HPDE6-E6E7 (cell line): ENCODE measurements at regions not wholly inside any gene's neighbourhood (a gene's known extent, or its start where the extent isn't known, plus 50 kb on each side); places are given as distances from the start of the nearest gene placed in this dataset.
"Not testable (repeated sequence)": the region's sequence is repeated elsewhere in the genome, so short reads cannot be mapped to it uniquely, and the experiment has no call there.

Experiments
- DNase-seq: peaks from one replicate; pipeline ENCODE4 v3.0.0; 2011; ENCODE audit warnings: missing footprints; ENCODE audit errors: extremely low spot score

DNA sequence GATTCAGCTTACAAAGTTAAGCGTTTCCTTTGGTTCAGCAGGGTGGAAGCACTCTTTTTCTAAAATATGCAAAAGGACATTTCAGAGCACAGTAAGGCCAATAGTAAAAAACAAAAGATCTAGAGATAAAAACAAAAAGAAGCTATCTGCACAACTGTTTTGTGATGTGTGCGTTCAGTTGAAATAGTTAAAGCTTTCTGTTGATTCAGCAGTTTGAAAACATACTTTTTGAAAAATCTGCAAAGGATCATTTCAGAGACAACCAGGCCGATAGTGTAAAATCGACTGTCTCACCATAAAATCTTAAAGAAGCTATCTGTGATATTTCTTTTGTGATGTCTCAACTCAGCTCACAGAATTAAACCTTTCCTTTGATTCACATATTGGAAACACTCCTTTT lies 300.0 kb upstream of the ALG10B start:
- DNase-seq = no peak

DNA sequence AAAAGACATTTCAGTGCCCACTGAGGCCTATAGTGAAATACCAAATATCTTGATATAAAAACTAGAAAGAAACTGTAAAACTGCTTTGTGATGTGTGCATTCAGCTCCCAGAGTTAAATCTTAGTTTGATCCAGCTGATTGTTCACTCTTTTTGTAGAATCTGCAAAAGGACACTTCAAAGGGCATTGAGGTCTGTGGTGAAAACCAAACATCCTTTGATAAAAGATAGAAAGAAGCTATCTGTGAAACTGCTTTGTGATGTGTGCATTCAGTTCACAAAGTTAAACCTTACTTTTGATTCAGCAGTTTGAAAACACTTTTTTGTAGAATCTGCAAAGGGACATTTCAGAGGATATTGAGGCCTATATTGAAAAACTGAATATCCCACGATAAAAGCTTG lies 290.7 kb upstream of the ALG10B start:
- no peak for DNase-seq

DNA sequence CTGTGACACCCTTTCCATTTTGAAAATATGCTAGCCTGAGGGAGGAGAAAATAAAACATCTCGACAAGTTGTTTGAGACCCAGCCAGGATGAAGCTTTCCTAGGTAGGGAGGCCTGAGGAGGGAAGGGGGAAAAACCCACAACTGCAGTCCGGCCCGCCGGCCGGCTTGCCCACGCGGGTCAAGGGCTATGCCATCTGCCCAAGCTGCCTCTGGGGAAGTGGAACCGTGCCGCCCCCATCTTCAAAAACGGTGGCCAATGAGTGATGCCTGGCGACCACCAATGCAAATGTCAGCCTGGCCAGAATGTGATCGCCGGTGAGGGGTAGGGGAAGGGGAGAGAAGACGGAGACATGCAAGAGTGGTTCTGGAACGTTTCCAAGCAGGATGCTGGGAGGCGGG lies 263.5 kb upstream of the ALG10B start:
- no peak for DNase-seq

DNA sequence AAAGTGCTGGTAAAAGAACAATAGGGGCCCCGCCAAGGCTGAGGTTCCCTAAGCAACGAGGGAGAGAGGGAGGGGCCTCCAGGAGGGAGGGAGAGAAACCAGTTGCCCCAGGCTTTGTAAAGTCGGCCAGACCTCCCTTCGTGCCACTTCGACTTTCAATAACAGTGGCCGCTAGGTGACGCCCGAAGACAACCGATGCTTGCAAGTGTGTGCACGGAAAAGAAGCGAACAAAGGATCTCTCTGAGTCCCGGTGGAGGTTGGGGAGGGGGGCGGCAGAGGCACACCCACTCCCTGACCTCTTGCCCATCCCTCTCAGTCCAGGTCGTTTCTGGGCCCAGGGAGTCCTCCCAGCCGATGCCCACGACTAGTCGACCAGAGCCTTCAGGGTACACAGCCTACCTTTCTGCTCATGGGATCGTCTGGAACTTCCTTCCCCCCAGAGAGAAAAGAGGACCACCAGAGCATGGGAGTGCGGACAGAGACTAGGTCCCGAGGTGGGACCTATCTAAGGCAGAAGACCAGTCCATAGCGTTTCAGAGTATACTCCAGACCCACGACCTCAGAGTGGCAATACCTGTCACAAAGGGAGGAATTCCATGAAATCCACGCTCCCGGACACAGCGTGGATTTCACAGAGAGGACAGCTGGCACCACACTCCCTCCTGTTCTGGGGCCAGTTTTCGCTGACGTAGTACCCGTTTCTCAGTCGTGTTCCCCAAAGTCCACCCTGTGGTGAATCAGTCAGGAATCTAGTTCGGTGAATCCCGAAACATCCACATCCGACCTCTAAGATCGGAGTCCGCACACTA lies 262.7 kb upstream of the ALG10B start:
- peak; percentile 41 for DNase-seq

- peak; percentile 78 for DNase-seq
Observed at GRCh38 chr12:38056701-38057689, 259.6 kb upstream of the ALG10B start.

DNA sequence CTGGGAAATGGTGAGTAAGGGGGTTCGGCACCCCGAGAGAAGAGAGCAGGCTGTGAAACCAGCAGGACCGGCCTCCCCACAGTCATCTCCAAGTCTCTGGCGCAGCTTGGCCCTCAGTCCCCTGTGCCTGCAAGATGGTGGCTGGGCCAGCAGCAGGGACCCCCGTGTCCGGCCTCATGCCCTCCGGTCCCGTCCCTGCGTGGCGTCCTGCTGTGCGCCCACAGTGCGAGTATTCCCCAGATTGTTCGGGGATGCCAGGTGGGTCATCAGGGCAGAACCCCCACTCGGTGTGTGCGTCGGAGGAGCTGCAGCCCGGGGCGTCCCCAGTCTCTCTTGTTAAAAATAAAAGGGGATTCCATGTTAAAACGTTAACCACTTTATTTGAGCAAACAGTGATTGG lies 216.9 kb upstream of the ALG10B start:
- no peak for DNase-seq

GRCh38 chr12:38101753-38102152 lies 214.8 kb upstream of the ALG10B start:
- DNase-seq = no peak

- no peak for DNase-seq
Observed at GRCh38 chr12:38102197-38102596, 214.4 kb upstream of the ALG10B start.

- peak; percentile 36 for DNase-seq
Observed at GRCh38 chr12:38110026-38110699, 206.4 kb upstream of the ALG10B start.

DNA sequence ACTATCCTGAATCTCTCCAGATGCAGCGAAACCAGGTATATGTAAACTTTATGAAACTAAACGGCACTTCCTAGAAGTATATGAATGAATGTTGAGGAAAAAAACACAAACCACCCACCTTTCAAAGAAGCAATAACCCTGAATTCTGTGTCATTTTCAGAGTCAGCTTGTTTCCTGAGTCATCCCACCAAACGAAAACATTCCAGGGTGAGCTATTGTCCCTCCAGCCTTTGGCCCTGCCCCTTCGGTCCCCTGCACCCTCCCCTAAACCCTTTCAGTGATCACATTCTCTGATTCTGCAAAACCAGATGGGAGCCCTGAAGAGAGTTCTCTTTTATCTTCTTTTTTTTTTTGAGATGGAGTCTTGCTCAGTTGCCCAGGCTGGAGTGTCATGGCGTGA lies 202.6 kb upstream of the ALG10B start:
- DNase-seq = no peak

DNA sequence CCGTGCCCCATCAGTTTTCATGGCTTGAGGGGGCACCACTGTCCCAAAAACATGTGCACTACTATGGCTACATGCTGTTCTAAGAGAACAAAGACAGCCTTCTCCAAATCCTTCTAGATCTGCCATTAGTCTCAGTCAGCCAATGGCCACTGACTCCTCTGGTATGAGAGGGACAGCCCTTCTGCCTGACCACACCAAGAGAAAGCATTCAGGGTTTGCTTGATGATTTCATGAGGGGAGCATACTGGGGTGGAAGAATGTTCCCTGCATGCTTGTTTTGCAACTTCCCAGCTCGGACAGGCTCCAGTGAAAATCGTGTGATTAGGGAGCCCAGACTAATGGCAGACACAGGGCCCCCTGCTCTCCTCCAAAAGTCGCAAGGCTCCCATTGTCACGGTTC lies 199.6 kb upstream of the ALG10B start:
- DNase-seq = no peak

DNA sequence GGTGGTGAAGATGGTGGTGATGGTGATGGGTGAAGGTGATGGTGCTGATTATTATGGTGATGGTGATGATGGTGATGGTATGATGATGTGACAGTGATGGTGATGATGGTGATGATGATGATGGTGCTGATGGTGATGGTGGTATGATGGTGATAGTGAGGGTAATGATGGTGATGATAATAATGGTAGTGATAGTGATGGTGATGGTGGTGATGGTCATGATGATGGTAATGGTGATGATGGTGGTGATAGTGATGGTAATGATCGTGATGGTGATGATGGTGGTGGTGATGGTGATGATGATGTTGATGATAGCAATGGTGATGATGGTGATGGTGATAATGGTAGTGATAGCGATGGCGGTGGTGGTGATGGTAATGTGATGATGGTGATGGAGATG lies 197.9 kb upstream of the ALG10B start:
- no peak for DNase-seq

DNA sequence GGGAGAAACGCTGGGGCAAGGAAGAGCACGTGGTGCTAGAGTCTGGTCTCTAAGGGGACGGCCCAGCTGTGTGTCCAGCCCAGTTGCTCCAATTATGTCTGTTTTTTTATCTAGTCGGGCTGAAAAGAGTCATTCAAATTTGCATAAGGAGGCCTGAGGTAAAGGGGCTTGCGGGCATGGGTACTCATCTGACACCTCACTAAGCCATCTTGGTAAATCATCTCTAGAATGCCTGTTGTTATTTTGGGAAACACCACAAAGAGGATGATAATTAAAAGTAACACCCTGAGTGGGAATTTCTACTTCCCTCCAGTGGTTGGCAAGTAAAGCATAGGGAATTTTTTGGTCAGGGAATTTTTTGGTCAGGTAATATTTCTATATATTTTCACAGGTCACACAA lies 196.1 kb upstream of the ALG10B start:
- no peak for DNase-seq

DNA sequence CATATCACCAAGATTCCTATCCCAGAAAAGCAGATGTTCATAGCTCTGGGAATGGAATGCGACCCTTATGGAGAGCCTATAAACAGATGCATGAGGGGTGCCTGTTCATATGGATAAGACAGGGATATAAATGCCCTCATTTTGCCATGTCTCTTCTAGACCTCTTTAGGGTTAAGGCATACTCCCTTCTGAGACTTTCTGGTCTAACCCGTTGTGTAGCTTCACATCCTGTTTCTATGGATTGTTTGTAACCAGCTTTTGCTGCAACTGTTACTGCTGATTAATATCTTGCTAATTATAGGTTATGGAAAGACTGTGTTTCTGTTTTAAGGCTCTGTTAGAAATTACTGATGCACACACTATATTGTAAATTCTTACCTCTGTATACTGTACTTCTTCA lies 193.5 kb upstream of the ALG10B start:
- not testable (repeated sequence) for DNase-seq

GRCh38 chr12:38123566-38124246 lies 192.9 kb upstream of the ALG10B start:
- DNase-seq = no peak

DNA sequence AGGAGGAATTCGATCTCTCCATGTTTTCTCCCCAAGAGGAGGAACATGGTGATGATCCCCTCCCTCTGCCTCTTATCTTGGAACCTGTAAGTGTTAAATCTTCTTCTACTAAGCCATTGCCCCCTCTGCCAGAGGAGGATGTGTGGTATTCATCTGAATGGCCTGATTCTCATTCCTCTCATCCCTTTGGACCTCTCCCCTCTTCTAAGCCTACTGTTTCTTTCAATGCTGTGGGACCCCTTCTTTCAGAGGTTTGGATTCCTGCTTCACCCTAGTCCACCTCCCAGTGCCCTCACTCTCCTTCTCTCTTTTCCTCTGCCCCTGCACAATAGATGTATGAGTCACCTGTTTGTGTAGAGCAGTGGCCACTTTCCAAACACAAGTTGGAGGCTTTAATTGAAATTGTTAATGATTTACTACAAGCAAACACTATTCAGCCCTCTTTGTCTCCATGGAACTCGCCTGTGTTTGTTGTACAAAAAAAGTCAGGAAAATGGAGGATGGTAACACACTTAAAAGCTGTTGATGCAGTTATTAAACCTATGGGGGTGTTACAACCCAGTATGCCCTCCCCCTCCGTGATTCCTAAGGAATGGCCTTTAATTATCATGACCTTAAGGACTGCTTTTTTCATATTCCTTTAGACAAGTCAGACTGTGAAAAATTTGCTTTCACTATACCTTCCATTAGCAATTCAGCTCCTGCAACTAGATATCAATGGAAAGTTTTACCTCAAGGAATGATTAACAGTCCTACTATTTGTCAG lies 192.1 kb upstream of the ALG10B start:
- no peak for DNase-seq

DNA sequence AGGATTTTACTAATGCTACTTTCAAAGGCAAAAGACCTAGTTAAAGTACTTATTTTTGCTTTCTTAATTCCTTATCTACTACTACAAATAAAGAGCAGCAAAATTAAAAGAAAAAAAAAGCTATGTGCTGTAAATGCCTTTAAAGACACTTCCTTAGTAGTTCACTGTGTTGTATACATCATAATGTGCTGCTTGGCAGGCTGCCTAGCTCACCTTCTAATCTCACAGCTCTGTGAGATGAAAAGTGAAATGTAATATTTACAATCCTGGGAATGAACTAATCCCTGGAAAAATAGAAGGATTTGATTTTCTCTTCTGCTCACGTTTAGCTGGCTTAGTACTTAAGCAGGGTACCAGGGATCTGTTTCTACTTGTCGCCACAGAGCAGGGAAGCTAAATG lies 184.4 kb upstream of the ALG10B start:
- DNase-seq = no peak

DNA sequence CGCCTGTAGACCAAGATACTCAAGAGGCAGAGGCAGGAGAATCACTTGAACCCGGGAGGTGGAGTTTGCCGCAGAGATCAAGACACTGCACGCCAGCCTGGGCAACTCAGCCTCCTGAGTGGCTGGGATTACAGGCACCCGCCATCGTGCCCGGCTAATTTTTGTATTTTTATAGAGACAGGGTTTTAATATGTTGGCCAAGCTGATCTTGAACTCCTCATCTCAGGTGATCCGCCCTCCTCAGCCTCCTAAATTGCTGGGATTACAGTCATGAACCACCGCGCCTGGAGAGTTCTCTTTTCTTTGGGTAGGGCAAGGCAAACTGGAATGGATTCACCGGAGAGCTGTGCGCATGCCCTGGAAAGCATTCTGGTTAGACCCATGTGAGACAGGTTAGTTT lies 179.3 kb upstream of the ALG10B start:
- no peak for DNase-seq

DNA sequence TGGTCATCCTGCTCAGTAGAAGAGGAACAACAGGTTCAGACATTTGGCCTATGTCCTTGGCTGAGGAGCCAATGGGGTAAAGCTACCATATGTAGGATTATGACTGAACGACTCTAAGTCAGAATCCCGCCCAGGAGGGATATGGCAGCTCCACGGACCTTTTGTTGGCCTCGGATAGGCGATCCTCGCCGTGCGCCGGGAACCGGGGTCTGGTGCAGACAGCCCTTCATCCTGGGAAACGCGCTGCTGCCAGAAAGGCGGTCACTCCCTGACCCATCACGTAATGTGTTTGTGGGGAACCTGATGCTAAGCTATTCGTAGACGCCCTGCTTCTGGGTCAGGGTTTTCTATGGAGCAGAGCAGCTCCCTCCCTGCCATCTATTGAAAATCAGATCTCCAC lies 178.9 kb upstream of the ALG10B start:
- DNase-seq = no peak

- DNase-seq = peak; percentile 31
Observed at GRCh38 chr12:38138225-38139221, 178.1 kb upstream of the ALG10B start.
